Renal pelvis (tissue), 1 donor: ENCODE measurements at regions not wholly inside any gene's neighbourhood (a gene's known extent, or its start where the extent isn't known, plus 50 kb on each side); places are given as distances from the start of the nearest gene placed in this dataset.

ENCODE experiments used
- DNase-seq: peaks from one replicate; pipeline ENCODE4 v3.0.0-alpha.2; 2013

- no peak for DNase-seq
Observed at GRCh38 chr11:129590753-129591475, 215.3 kb downstream of the BARX2 start.

DNA sequence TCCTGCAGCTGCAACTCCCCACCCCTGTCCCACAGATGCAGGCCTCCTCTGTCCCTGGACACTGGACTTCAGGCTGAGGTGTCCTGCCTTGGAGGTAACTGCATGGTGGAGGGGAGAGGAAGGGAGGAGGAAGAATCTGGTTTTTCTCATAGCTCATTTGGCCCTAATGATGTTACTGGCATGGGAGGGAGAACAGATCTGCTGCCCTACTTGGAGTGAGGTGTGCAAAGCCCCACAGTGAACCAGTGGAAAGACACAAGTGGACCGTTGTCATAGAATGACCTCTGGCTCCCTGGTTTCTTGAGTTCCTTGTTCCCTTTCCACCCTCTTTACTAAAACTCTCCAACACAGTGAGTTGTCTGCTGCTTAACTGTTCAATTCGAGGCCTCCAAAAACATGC lies 215.9 kb downstream of the BARX2 start:
- DNase-seq, result no peak

DNA sequence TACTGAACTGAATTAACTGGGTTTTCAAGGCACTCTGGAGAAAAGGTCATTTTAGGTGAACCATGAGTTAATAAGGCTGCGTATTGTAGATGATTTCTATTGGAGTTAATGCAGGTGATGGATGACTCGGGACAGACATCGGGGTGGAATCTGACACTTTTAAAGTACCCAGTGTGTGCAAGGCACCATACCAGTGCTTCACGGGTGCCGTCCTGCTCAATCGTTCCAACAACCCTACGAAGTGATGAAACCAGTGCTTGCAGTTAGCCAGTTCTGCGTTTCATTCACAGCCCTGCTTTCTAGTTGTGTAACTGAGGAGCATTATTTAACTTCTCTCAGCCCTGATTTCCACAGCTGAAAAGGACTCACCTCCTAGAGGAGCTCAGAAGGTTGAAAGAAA lies 216.5 kb downstream of the BARX2 start:
- DNase-seq, result no peak

DNA sequence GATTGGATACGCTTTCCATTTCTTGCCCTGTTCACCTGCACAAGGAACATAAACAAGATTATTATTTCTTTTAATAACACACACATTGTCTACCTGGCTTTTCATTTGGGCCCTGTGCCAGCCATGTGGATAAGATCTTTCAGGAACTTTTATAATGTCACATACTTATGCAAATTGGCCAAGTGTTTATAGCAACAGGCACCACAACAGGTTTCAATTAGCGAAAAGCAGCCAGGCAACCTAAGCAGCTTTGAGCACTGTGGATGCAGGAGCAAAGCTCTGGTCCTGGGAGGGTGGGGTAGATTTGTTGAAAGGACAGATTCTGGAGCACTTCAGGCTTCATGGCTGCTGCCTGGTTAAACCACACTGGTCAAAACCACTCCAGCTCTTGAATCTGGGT lies 217.4 kb downstream of the BARX2 start:
- peak; percentile 79 for DNase-seq

- DNase-seq, result no peak
Observed at GRCh38 chr11:129595038-129595962, 219.7 kb downstream of the BARX2 start.

DNA sequence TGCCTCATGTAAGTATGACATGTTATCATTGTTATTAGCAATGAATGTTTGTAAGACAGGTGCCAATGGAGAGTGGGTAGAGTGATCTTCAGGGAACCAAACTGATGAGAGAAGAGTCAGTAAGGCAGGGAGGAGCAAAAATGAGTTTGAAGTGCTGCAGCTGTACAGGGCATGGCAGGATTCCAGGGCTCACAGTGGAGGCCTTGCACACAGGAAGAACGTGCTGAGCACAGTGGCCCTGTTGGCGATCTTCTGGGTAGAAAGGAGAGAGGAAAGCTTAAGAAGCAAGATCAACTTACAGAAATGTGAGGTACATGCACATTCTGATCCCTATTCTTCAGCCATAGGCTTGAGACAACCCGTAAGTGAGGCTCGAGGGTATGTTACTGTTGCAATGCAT lies 219.3 kb upstream of the TMEM45B start:
- DNase-seq, result no peak

DNA sequence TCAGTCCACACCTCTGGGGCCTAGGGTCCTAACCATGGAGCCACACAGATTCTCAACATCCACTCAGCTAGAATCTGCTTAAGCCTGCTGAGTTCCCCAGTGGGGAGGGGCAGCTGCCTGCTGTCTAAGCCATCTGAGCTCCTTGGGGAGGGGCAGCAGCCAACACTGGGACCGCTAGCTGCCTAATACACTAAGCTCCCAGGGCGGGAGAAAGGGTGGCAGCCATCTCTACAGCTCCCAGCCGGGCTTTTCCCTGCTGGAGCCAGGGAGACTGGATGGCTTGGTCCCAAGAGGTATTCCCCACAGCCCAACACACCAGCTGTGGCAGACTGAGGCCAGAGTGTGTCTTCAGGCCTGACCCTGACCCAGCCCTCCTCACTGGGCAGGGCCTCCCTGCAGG lies 217.3 kb upstream of the TMEM45B start:
- DNase-seq, result no peak

DNA sequence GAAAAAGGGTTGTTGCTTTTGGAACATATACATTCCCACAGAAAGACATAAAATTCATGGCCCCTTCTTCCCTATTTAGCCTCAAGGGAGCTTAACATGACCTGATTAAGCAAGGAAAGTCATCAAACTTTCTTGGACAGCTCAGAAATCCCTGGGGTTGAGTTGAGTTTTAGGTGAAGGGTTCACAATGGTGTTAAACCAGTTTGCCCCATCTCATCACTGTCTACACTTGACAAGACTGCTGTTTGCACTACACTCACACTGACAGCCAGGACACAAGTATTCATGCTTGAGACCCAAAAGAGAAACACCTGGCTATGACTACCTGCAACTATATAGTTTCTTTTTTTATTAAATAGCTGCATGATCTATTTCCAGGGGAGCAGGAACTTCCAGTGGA lies 209.8 kb upstream of the TMEM45B start:
- DNase-seq, result no peak

DNA sequence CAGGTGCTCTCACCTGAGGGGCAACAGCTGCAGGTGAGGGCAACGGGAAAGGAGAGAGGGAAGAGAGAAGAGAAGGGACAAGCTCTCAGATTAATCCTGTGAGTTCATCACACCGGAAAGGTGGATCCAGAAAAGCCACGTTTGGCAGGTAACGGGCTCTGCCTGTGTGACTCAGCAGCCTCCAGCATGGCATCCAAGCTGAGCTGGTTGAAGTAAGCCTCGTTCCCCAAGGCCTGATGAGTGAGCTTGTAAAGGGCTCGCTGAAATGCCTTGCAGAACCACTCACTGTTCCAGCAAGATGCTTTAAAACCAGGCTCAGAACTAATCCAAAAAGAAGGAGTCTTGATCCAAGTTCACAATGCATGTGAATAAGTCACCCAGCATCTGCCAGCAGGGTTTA lies 206.9 kb upstream of the TMEM45B start:
- DNase-seq, result no peak

GRCh38 chr11:129610125-129610524 lies 205.5 kb upstream of the TMEM45B start:
- DNase-seq, result no peak

- DNase-seq, result no peak
Observed at GRCh38 chr11:129610545-129610944, 205.1 kb upstream of the TMEM45B start.

GRCh38 chr11:129611661-129612446 lies 203.8 kb upstream of the TMEM45B start:
- DNase-seq, result no peak

DNA sequence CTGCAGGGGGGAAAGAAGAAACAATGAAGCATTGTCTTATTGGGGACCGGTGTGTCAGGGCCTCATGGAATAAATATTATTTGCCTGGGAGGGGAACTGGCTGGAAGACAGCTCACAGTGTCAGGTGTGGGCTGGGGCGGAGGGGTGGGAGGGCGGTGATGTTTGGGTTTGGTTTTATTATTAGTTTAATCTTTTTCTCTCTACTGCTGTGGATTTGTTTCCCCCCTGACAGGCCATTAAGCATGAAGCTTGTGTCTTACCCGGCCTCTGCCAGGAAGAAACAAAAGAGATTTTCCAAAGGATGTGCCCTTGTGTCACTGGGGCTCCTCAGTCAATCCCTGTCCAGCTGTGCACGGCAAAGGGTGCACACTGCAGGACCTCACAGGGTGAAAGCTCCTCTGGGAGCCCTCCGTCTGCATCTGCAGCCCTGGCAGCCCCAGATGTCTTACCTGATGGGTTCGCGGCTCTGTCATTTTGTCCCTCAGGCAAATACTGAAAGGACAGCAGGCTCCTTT lies 203.1 kb upstream of the TMEM45B start:
- DNase-seq, result no peak

- DNase-seq, result no peak
Observed at GRCh38 chr11:129613071-129613470, 202.6 kb upstream of the TMEM45B start.

- no peak for DNase-seq
Observed at GRCh38 chr11:129614256-129614944, 201.2 kb upstream of the TMEM45B start.

- no peak for DNase-seq
Observed at GRCh38 chr11:129618046-129618569, 197.5 kb upstream of the TMEM45B start.

DNA sequence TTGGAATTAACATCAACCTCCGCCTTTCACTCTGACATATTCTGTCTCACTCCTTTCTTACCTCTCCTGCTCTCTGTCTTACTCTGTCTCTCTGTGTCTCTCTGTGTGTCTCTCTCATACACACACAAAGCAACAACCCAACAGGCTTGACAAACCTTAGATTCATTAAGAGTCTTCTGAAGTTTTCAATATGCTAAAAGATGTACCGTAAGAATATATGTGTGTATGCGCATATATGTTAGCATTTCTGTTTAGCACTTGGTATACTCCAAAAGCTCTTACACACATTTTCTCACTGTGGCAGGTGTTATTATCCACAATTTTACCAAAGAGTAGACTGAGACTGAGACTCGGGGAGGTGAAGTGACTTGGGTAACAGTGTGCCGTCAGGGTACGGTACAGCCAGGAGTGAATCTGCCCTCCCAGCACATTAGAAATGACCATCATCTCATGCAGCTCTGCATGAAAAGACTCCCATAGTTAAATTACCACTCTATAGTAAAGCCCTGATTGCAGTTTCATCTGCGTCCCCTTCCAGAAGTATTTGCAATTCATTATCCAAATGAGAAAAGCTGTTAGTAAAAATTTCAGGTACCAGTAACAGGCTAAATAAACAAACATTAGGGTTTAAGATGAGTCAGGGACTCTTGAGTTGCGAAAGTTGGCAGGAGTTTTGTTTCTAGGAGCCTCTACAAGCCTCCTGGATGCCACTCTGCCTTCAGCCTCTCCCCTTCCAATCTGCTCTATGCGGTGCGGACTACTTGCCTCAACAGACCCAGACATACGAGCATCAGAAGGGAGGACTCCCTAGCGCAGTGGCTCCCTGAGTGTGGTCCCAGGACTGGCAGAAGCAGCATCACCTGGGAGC lies 195.2 kb upstream of the TMEM45B start:
- no peak for DNase-seq

DNA sequence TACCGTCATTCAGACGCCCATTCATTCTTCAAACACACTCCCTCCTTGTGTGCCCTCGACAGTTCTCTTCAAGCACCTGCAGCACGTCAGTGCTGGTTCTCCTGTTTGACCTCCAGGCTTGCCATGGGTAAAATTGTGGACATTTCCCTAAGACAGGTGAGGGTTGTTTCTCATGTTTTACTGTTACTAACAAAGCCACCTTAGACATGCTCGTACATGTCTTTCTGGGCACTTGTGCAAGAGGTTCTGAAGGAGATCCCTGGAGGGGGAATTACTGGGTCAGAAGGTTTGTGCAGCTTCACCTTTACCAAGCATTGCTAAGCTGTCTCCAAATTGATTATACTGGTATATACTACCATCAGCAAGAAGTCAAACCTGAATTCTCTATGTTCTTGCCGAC lies 189.7 kb upstream of the TMEM45B start:
- DNase-seq, result no peak

DNA sequence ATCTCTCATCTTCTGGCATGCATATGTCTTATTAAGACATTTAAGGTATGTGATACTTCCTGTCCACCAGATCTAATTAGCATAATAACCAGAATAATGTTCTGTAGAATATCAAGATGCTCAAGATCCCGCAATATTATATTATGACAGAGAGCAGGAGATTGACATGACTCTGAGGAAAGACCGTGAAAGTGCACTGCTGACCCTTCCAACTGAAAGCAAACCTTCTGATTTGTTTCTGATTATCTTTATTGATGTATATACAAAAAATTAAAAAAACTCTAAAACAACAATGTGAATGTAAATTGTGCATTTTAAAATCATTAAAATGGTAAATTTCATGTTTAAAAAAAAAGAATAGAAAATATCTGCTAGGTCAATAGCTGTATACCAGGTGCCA lies 184.4 kb upstream of the TMEM45B start:
- no peak for DNase-seq

DNA sequence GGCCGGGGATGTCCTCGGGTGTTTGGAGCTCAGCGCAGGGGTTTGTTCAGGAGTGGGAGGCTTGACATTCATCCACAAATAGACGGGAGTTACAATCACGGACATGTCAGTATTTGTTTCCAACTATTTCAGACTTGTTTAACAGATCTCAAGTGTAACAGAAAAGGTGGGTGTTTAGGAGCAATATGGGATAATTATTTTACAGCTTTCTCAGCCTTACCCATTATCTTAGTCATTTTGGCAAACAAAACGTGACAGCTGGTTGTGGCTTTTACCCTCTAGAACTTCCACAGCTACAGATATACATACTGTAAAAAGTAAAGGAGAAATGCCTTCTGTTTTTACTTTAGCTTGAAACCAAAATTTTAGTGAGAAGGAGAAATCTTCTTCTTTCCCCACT lies 178.7 kb upstream of the TMEM45B start:
- DNase-seq, result no peak
